HEK293 (cell line): ENCODE measurements at regions not wholly inside any gene's neighbourhood (a gene's known extent, or its start where the extent isn't known, plus 50 kb on each side); places are given as distances from the start of the nearest gene placed in this dataset.

Experiments
- CTCF ChIA-PET: fragments of 350-600 bp; formaldehyde crosslinking; extraction: SDS; loops from one replicate; lab custom pipeline; 2021; ENCODE audit warnings: antibody characterized with exemption; lab: Yijun Ruan, JAX
- POLR2A ChIA-PET: fragments of 300-600 bp; formaldehyde crosslinking; extraction: SDS; loops from one replicate; lab custom pipeline; 2020; ENCODE audit warnings: antibody characterized with exemption, inconsistent platforms; lab: Yijun Ruan, JAX
- H3K27ac ChIP-seq: fragments of 200-500 bp; sonication (Bioruptor generic); 2 replicates; pipeline ENCODE4 v1.5.1; 2014; ENCODE audit warnings: low read depth, low read length, control low read depth, inconsistent platforms; ENCODE audit errors: extremely low read depth
- H3K36me3 ChIP-seq, 2 experiments: fragments of 200-500 bp in 1 of 2; sonication (Bioruptor generic) in 1 of 2; 1 replicate in 1 of 2; 2 replicates in 1 of 2; pipeline ENCODE4 v1.5.1; 2014 to 2017; ENCODE audit warnings: inconsistent platforms in 2 of 2, low read length in 2 of 2; ENCODE audit not compliant: control insufficient read depth in 2 of 2, insufficient read depth in 1 of 2
- H3K4me1 ChIP-seq: fragments of 200-500 bp; sonication (Bioruptor generic); 2 replicates; pipeline ENCODE4 v1.5.1; 2014; ENCODE audit warnings: mild to moderate bottlenecking, low read length, inconsistent platforms; ENCODE audit not compliant: control insufficient read depth, insufficient read depth
- H3K4me3 ChIP-seq: 2 replicates; pipeline ENCODE4 v1.5.1; 2011; ENCODE audit warnings: low read depth, mild to moderate bottlenecking, control low read depth, low read length, moderate library complexity
- H3K9me3 ChIP-seq: fragments of 200-500 bp; sonication (Bioruptor generic); 2 replicates; pipeline ENCODE4 v1.5.1; 2014; ENCODE audit warnings: low read depth, low read length, inconsistent platforms; ENCODE audit not compliant: control insufficient read depth, insufficient read depth
- GLI2 ChIP-seq: fragments of 450-650 bp; formaldehyde crosslinking; IDR thresholded peaks from 2 replicates; pipeline ENCODE4; 2017; ENCODE audit warnings: missing biosample characterization, missing genetic modification characterization, low read depth, borderline replicate concordance
- SCRT2 ChIP-seq: fragments of 450-650 bp; formaldehyde crosslinking; IDR thresholded peaks from 2 replicates; pipeline ENCODE4 v1.5.1; 2016; ENCODE audit warnings: missing biosample characterization, missing genetic modification characterization
- SP7 ChIP-seq: fragments of 450-650 bp; formaldehyde crosslinking; IDR thresholded peaks from 2 replicates; pipeline ENCODE4 v1.5.1; 2016; ENCODE audit warnings: missing biosample characterization, missing genetic modification characterization
- TRIM28 ChIP-seq: IDR thresholded peaks from 2 replicates; pipeline ENCODE4 v1.6.1; 2011; ENCODE audit warnings: low read length, control low read depth, borderline replicate concordance
- ZBTB21 ChIP-seq: fragments of 450-650 bp; formaldehyde crosslinking; IDR thresholded peaks from 2 replicates; pipeline ENCODE4 v1.5.1; 2017; ENCODE audit warnings: missing biosample characterization, missing genetic modification characterization
- ZBTB7A ChIP-seq: fragments of 450-650 bp; formaldehyde crosslinking; IDR thresholded peaks from 2 replicates; pipeline ENCODE4 v1.5.1; 2016; ENCODE audit warnings: low read depth, missing biosample characterization, missing genetic modification characterization
- ZEB2 ChIP-seq: fragments of 450-650 bp; formaldehyde crosslinking; IDR thresholded peaks from 2 replicates; pipeline ENCODE4 v1.5.1; 2016; ENCODE audit warnings: missing biosample characterization, missing genetic modification characterization
- ZNF112 ChIP-seq: fragments of 450-650 bp; formaldehyde crosslinking; IDR thresholded peaks from 2 replicates; pipeline ENCODE4 v1.5.0; 2017; ENCODE audit warnings: missing biosample characterization, missing genetic modification characterization
- ZNF223 ChIP-seq: fragments of 450-650 bp; formaldehyde crosslinking; IDR thresholded peaks from 2 replicates; pipeline ENCODE4 v1.5.1; 2016; ENCODE audit warnings: missing biosample characterization, missing genetic modification characterization
- ZNF23 ChIP-seq: fragments of 450-650 bp; formaldehyde crosslinking; IDR thresholded peaks from 2 replicates; pipeline ENCODE4 v1.5.1; 2016; ENCODE audit warnings: missing biosample characterization, missing genetic modification characterization, borderline replicate concordance
- ZNF248 ChIP-seq: fragments of 450-650 bp; formaldehyde crosslinking; IDR thresholded peaks from 2 replicates; pipeline ENCODE4 v1.5.1; 2017; ENCODE audit warnings: missing biosample characterization, missing genetic modification characterization
- ZNF423 ChIP-seq: fragments of 450-650 bp; formaldehyde crosslinking; IDR thresholded peaks from 2 replicates; pipeline ENCODE4 v1.5.1; 2016; ENCODE audit warnings: missing biosample characterization, missing genetic modification characterization
- ZNF571 ChIP-seq: fragments of 450-650 bp; formaldehyde crosslinking; IDR thresholded peaks from 2 replicates; pipeline ENCODE4 v1.5.0; 2017; ENCODE audit warnings: missing biosample characterization, missing genetic modification characterization
- ZNF701 ChIP-seq: fragments of 450-650 bp; formaldehyde crosslinking; IDR thresholded peaks from 2 replicates; pipeline ENCODE4 v1.5.1; 2016; ENCODE audit warnings: missing biosample characterization, missing genetic modification characterization
- ZNF76 ChIP-seq: fragments of 450-650 bp; formaldehyde crosslinking; IDR thresholded peaks from 2 replicates; pipeline ENCODE4; 2016; ENCODE audit warnings: low read depth, missing biosample characterization, missing genetic modification characterization, borderline replicate concordance
- ZNF777 ChIP-seq: fragments of 450-650 bp; formaldehyde crosslinking; IDR thresholded peaks from 2 replicates; pipeline ENCODE4 v1.5.1; 2017; ENCODE audit warnings: missing biosample characterization, missing genetic modification characterization, borderline replicate concordance
- ZXDB ChIP-seq: fragments of 450-650 bp; formaldehyde crosslinking; IDR thresholded peaks from 2 replicates; pipeline ENCODE4 v1.5.1; 2016; ENCODE audit warnings: missing biosample characterization, missing genetic modification characterization
- TF ChIP-seq, protein P1 (sequence below): fragments of 450-650 bp; formaldehyde crosslinking; IDR thresholded peaks from 2 replicates; pipeline ENCODE4 v1.5.1; 2016; ENCODE audit warnings: missing biosample characterization, missing genetic modification characterization
- TF ChIP-seq, protein P2 (sequence below): fragments of 450-650 bp; formaldehyde crosslinking; IDR thresholded peaks from 2 replicates; pipeline ENCODE4 v1.5.1; 2017; ENCODE audit warnings: missing biosample characterization, missing genetic modification characterization
- TF ChIP-seq, protein P3 (sequence below): fragments of 450-650 bp; formaldehyde crosslinking; IDR thresholded peaks from 2 replicates; pipeline ENCODE4 v1.5.1; 2017; ENCODE audit warnings: missing biosample characterization, mild to moderate bottlenecking, missing genetic modification characterization, moderate library complexity
- TF ChIP-seq, protein P4 (sequence below): fragments of 450-650 bp; formaldehyde crosslinking; IDR thresholded peaks from 2 replicates; pipeline ENCODE4 v1.5.1; 2016; ENCODE audit warnings: missing biosample characterization, missing genetic modification characterization
- TF ChIP-seq, protein P5 (sequence below): fragments of 450-650 bp; formaldehyde crosslinking; IDR thresholded peaks from 2 replicates; pipeline ENCODE4 v1.5.1; 2016; ENCODE audit warnings: missing biosample characterization, missing genetic modification characterization
- TF ChIP-seq, protein P6 (sequence below): fragments of 450-650 bp; formaldehyde crosslinking; optimal IDR thresholded peaks from 2 replicates; pipeline ENCODE3; 2016; ENCODE audit warnings: missing biosample characterization, mild to moderate bottlenecking, missing genetic modification characterization
- TF ChIP-seq, protein P7 (sequence below): fragments of 450-650 bp; IDR thresholded peaks from 2 replicates; pipeline ENCODE4 v1.5.1; 2018; ENCODE audit warnings: missing biosample characterization, missing genetic modification characterization

DNA sequence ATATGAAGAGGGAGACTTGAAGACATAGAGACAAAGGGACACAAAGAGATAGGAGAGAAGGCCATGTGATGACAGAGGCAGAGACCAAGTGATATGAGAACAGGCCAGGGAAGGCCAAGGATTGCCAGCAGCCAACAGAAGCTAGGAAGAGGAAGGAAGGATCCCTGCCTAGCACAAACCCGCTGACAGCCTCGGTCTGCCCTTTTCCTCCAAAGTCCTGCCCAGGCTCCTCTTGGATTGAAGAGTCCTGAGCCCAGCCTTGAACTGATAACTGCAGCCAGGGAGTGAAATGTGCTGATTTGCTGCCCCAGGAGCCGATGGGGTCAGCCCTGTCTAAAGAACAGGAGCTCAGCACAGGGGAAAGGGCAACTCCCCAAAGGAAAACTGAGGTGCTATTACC lies 76.6 kb downstream of the MCFD2 start (continued):
- TF ChIP-seq, protein P1, sequence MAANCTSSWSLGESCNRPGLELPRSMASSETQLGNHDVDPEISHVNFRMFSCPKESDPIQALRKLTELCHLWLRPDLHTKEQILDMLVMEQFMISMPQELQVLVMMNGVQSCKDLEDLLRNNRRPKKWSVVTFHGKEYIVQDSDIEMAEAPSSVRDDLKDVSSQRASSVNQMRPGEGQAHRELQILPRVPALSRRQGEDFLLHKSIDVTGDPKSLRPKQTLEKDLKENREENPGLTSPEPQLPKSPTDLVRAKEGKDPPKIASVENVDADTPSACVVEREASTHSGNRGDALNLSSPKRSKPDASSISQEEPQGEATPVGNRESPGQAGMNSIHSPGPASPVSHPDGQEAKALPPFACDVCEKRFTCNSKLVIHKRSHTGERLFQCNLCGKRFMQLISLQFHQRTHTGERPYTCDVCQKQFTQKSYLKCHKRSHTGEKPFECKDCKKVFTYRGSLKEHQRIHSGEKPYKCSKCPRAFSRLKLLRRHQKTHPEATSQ (tag by site-specific recombination): no peak
- TF ChIP-seq ZNF223 (tag by site-specific recombination) (no peak), ZBTB7A (tag by site-specific recombination) (no peak), ZNF112 (no peak), SCRT2 (tag by site-specific recombination) (no peak), ZEB2 (tag by site-specific recombination) (no peak)
- TF ChIP-seq, protein P2, sequence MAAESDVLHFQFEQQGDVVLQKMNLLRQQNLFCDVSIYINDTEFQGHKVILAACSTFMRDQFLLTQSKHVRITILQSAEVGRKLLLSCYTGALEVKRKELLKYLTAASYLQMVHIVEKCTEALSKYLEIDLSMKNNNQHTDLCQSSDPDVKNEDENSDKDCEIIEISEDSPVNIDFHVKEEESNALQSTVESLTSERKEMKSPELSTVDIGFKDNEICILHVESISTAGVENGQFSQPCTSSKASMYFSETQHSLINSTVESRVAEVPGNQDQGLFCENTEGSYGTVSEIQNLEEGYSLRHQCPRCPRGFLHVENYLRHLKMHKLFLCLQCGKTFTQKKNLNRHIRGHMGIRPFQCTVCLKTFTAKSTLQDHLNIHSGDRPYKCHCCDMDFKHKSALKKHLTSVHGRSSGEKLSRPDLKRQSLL (tag by site-specific recombination): no peak
- TF ChIP-seq, all 188 proteins: peak for 0

- POLR2A ChIA-PET: no interaction called here
- CTCF ChIA-PET: no interaction called here
- TF ChIP-seq GLI2 (tag by site-specific recombination) (no peak), ZNF423 (tag by site-specific recombination) (no peak), ZNF571 (no peak), ZNF248 (no peak)
- TF ChIP-seq, protein P2 (tag by site-specific recombination): no peak
- TF ChIP-seq, protein P3, sequence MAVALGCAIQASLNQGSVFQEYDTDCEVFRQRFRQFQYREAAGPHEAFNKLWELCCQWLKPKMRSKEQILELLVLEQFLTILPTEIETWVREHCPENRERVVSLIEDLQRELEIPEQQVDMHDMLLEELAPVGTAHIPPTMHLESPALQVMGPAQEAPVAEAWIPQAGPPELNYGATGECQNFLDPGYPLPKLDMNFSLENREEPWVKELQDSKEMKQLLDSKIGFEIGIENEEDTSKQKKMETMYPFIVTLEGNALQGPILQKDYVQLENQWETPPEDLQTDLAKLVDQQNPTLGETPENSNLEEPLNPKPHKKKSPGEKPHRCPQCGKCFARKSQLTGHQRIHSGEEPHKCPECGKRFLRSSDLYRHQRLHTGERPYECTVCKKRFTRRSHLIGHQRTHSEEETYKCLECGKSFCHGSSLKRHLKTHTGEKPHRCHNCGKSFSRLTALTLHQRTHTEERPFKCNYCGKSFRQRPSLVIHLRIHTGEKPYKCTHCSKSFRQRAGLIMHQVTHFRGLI (tag by site-specific recombination): no peak
- TF ChIP-seq, protein P4, sequence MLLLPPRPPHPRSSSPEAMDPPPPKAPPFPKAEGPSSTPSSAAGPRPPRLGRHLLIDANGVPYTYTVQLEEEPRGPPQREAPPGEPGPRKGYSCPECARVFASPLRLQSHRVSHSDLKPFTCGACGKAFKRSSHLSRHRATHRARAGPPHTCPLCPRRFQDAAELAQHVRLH (tag by site-specific recombination): no peak
- TF ChIP-seq, protein P5, sequence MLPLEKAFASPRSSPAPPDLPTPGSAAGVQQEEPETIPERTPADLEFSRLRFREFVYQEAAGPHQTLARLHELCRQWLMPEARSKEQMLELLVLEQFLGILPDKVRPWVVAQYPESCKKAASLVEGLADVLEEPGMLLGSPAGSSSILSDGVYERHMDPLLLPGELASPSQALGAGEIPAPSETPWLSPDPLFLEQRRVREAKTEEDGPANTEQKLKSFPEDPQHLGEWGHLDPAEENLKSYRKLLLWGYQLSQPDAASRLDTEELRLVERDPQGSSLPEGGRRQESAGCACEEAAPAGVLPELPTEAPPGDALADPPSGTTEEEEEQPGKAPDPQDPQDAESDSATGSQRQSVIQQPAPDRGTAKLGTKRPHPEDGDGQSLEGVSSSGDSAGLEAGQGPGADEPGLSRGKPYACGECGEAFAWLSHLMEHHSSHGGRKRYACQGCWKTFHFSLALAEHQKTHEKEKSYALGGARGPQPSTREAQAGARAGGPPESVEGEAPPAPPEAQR (tag by site-specific recombination): no peak
- Histone ChIP-seq H3K4me3 (no peak overlapping the region), H3K9me3 (no peaks in the 10 kb centered on the region), H3K4me1 (no peaks in the 10 kb centered on the region), H3K27ac (no peak overlapping the region), H3K36me3 (no peaks in the 10 kb centered on the region)
Observed at GRCh38 chr2:46837704-46838103, 77.9 kb downstream of the MCFD2 start.

DNA sequence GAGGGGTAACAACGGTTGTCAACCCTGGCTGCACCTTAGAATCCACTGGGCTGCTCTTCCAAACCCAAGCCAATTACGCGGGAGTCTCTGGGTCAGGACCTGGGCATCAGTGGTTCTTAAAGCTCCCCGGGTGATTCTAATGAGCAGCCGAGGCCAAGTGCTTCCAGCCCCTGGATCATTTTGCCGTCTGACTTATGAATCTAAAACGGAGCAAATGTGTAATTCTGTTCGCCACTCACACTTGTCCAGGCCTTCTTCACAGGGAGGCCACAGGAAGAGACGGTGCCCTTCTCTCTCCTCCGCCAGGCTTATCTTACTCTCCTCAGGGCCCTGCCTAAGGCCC lies 78.5 kb downstream of the MCFD2 start:
- H3K36me3 ChIP-seq: no peaks in the 10 kb centered on the region
- H3K4me3 ChIP-seq: no peak overlapping the region
- no peaks in the 10 kb centered on the region for H3K9me3 ChIP-seq
- no peaks in the 10 kb centered on the region for H3K4me1 ChIP-seq
- ChIA-PET CTCF (no interaction called here), POLR2A (no interaction called here)
- no peak overlapping the region for H3K27ac ChIP-seq
- TF ChIP-seq ZNF701 (tag by site-specific recombination) (no peak), TRIM28 (no peak), SP7 (tag by site-specific recombination) (no peak), ZNF23 (no peak), ZBTB21 (tag by site-specific recombination) (no peak), ZNF777 (tag by site-specific recombination) (no peak), ZNF76 (tag by site-specific recombination) (no peak), ZXDB (tag by site-specific recombination) (no peak)
- TF ChIP-seq, protein P6, sequence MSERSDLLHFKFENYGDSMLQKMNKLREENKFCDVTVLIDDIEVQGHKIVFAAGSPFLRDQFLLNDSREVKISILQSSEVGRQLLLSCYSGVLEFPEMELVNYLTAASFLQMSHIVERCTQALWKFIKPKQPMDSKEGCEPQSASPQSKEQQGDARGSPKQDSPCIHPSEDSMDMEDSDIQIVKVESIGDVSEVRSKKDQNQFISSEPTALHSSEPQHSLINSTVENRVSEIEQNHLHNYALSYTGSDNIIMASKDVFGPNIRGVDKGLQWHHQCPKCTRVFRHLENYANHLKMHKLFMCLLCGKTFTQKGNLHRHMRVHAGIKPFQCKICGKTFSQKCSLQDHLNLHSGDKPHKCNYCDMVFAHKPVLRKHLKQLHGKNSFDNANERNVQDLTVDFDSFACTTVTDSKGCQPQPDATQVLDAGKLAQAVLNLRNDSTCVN: no peak
- TF ChIP-seq, protein P7, sequence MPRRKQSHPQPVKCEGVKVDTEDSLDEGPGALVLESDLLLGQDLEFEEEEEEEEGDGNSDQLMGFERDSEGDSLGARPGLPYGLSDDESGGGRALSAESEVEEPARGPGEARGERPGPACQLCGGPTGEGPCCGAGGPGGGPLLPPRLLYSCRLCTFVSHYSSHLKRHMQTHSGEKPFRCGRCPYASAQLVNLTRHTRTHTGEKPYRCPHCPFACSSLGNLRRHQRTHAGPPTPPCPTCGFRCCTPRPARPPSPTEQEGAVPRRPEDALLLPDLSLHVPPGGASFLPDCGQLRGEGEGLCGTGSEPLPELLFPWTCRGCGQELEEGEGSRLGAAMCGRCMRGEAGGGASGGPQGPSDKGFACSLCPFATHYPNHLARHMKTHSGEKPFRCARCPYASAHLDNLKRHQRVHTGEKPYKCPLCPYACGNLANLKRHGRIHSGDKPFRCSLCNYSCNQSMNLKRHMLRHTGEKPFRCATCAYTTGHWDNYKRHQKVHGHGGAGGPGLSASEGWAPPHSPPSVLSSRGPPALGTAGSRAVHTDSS (tag by site-specific recombination): no peak
